HG03159 (cell line): ENCODE measurements at regions not wholly inside any gene's neighbourhood (a gene's known extent, or its start where the extent isn't known, plus 50 kb on each side); places are given as distances from the start of the nearest gene placed in this dataset.
A peak's percentile ranks its signal among the peaks of the same experiment; 100 is the strongest.

Source experiments
- ATAC-seq: cut with Tn5 transposase; IDR thresholded peaks from one replicate; pipeline ENCODE4 v1.9.1; 2021; ENCODE audit warnings: mild to moderate bottlenecking, moderate library complexity; ENCODE audit not compliant: unreplicated experiment

DNA sequence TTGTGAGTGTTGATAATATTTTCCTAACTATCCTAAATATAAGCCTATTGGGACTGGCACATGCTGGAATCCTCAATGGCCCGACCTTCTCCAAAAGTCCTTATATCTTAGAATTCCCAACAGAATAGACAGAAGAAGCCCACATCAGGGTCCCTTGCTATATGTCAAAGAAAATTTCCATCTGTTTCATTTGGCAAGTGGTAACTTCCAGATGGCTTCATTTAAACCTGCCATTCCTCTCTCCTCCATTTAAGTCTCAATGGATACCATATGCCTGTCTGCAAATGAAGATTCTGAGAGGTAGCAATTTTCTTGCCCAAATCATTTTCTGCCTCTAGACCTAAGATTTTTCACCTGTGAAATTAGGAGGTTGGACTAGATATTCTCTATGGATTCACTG is 73.1 kb upstream of the KCNA4 start:
- no peak for ATAC-seq

DNA sequence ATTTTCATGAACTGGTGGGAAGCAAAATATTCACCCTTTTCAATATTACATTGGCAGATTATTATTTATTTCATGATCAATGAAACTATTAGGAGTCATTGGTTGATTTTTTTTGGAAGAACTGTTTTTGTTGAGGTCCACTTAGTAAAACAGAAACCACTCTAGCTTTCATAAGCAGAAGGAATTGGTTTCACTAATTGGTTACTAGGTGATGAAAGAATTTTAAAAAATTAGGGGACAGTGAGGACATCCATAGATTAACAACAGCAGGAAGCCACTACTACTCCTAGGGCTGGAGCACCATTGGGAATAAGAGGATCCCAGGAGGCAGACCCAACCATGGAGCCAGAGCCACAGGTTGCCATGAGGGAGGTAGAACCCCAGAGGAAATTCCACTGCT is 74.4 kb upstream of the KCNA4 start:
- peak; percentile 46 for ATAC-seq

DNA sequence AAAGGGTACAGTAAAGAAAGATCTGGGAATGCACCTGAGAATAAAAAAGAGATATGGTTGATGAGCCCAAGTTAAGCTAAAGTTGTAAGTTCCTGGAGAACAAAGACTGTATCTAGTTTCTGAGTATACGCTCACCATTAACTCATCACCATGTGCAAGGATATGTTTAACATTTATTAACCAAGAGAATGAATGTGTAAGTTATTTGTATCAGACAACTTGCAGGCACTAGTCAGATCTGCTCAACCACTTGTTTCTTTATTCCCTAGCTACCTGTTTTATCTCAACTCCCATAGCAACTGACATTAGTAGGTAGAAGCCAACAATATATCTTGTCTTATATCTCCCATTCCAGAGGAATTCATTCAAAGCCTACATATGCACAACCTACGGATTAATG is 74.9 kb upstream of the KCNA4 start:
- ATAC-seq, result peak; percentile 74

DNA sequence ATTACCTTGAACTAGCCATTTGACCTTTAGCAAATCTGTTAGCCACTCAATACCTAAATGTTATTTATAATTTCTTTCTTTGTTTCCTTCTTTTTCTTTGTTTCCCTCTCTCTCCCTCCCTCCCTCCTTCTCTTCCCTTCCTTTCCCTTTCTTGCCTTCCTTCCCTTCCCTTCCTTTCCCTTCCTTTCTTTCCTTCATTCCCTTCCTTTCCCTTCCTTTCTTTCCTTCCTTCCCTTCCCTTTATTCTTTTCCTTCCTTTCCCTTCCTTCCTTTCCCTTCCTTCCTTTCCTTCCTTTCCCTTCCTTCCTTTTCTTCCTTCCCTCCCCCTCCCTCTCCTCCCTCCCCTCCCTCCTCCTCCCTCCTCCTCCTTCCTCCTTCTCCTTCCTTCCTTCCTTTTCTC is 75.7 kb upstream of the KCNA4 start:
- no peak for ATAC-seq

DNA sequence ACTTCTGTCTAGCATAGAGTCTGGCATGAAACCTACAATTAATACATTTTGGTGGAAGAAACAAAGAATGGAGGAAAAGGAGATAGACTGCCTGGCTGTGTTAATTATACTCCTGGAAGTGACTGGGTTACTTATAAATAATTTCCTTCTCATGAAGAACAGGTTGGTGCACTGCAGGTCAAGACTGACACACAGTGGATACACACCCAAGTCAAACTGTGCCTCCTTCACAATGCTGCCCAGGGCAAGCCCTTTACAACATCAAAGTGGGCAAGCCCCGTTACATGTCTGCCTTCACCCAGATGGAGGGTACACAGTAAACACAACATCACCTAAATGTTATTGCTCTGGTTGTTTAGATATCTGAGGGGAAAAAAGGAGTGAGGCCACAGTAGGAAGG is 83.7 kb upstream of the KCNA4 start:
- ATAC-seq, result no peak

DNA sequence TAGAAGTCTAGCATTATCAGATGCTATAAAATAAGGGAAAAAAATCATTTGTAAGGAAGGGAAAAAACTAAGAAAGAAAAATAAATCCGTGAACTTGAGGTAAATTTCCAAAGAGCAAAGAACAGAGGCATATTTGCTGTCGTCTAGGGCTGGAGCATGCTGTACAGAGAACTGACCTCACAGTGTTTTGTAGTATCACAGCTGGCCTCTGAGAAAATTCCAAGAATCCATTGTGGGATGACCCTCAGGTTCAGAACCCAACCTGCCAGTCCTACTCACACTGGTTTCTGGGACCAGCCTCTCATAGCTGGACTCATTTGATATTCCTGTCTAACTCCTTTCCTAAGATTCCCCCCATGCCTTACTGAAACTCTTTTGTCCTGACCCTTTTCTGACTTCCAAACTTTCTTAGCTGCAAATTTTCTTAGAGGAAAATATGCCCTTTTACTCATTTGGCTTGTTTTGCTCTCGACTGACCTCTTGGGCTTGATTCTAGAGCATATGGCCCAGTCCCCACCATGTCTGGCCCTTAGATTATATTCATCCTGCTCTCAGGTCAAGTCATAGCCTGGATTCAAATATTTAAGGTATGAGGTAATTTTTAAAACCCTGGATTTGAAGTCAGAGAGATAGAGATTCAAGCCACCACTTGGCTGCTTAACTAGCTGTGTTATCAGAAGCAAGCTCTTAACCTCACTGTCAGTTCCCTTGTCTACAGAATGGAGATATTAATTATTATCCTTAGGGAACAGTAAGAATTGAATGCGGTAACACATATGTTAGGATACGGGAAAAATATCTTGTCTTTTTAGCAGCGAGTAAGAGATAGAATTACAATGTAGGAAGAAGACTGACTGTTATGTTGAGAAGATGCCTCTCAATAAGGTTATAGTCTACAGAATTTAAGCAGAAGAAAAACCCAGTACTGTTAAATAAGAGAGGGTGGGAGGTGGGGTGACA is 89.7 kb upstream of the KCNA4 start:
- no peak for ATAC-seq

GRCh38 chr11:30107899-30108298 is 91.1 kb upstream of the KCNA4 start:
- ATAC-seq, result no peak

DNA sequence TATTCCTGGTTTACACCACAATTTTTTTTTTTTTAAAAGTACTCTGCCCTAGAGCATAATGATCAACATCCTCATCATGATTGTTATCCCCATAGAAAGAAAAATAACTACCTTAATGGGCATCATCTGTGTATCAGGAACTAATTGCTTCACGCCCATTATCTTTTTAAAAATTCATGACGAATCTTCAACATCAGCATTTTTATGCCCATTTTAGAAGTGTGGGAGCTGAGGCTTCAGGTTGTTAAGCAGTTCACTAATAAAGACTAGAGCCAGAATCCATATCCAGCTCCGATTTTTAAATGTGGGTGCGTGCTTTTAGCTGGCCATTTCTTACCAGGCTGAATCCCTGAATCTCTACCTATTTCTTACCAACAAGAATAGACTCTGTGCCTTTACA is 92.9 kb upstream of the KCNA4 start:
- ATAC-seq, result no peak

- no peak for ATAC-seq
Measured at GRCh38 chr11:30110691-30111090, 93.9 kb upstream of the KCNA4 start.

DNA sequence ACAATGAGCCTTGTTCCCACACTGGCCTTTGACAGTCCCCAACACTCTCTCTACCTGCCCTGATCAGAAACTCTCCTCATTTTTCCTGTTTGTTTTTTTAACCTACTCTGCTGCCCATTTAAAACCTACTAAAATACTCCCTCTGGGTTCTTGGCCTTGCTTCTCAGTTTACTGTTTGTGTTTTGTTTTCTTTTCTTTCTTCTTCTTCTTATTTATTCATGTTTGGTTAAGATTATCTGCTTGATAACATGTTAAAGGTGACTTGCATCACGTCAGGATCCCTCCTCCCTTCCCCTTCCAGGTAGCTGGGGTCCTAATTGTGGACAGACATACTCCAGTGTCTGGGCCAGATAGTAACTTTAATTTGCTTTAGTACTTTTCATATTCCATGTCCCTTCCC is 95.0 kb upstream of the KCNA4 start:
- no peak for ATAC-seq

- ATAC-seq, result no peak
Measured at GRCh38 chr11:30113326-30113898, 96.6 kb upstream of the KCNA4 start.

- ATAC-seq, result no peak
Measured at GRCh38 chr11:30116512-30116911, 99.7 kb upstream of the KCNA4 start.

GRCh38 chr11:30120045-30120589 is 103.3 kb upstream of the KCNA4 start:
- ATAC-seq, result no peak

- ATAC-seq, result no peak
Measured at GRCh38 chr11:30125456-30125855, 105.4 kb upstream of the FSHB start.

DNA sequence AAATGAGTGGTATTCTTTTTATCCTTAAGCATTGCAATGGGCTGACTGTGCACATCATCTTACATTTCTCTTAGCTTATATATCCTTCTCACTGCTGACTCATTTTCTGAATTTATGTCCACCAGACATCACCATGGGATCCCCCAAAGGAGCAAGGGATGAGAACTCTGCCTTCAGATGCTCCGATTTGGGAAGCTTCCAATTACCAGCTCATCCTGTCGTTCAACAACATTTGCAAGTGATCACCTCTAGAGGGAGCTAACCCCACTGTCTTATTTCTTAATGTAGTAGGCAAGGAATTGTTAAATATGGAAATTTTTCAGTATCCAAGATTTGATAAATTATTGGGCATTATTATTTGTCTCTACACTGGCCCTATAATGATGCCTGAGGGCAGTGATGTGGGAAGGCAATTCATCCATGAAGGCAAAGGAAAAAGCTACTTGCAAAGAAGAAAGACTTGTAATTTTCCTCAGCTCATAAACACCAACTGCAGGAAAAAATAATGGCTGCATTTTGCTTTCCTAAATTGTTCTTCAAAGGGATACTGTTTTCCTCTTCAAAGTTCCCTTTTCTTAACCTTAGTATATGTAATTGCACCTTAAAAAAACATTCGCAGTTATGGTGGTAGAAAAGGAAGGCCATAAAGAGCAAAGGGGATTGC is 102.4 kb upstream of the FSHB start:
- ATAC-seq, result peak; percentile 58

GRCh38 chr11:30131535-30131934 is 99.3 kb upstream of the FSHB start:
- peak; percentile 58 for ATAC-seq

GRCh38 chr11:30133281-30133680 is 97.5 kb upstream of the FSHB start:
- ATAC-seq, result no peak

DNA sequence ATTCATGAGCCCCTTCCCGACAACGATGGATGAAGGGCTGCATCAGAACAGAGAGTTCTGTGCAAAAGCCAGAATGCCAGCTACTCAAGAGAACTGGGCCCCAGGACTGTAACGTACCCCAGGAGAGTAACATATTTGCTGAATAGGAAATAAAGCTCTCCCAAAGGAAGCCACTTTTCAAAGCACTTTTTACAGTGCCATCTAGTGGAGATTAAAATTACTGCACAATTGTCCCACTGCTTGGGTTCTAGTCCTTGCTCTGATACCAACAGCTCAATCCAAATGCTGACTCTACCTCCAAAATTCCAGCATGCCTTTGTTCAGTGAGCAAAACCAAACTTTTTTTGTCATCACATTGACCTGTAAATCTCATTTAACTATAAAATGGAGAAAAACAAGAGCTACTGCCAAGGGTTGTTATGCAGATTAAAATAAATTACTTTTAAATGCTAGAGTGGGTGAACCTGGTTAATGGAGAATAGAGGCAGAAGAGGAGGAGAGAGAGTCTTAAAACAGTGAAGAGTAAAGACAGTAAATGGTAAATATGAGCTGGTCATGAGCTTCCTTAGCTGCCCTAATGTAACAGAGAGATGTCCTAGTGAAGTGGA is 87.6 kb upstream of the FSHB start:
- peak; percentile 74 for ATAC-seq

DNA sequence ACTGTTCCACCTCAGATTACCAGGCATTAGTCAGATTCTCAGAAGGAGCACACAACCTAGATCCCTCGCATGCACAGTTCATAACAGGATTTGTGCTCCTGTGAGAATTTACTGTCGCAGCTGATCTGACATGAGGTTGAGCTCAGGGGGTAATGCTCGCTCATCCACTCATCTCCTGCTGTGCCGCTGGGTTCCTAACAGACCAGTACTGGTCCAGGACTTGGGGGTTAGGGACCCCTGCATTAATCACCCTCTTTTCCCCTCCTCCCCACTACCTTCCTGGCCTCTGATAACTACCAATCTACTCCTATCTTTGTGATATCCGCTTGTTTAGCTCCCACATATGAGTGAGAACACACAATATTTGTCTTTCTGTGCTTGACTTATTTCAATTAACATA is 83.5 kb upstream of the FSHB start:
- no peak for ATAC-seq

GRCh38 chr11:30149998-30150397 is 80.8 kb upstream of the FSHB start:
- ATAC-seq, result no peak

- no peak for ATAC-seq
Measured at GRCh38 chr11:30150425-30150824, 80.4 kb upstream of the FSHB start.
